Liver (tissue), 8 donors: ENCODE measurements at regions not wholly inside any gene's neighbourhood (a gene's known extent, or its start where the extent isn't known, plus 50 kb on each side); places are given as distances from the start of the nearest gene placed in this dataset.

Experiments used
- DNase-seq: peaks from one replicate; pipeline ENCODE4 v3.0.0-alpha.2; 2017; ENCODE audit warnings: low spot score
- H3K27ac ChIP-seq, 2 donors: one replicate each; pipeline ENCODE4 v1.7.0; 2013; ENCODE audit warnings: inconsistent platforms in 2 of 2, low read length in 2 of 2, control low read depth in 1 of 2, low read depth in 1 of 2, mild to moderate bottlenecking in 1 of 2
- H3K27me3 ChIP-seq, 4 donors: one replicate each; pipeline versions ENCODE4 v1.6.1 to v1.7.0; 2013; ENCODE audit warnings: low read length in 3 of 4, inconsistent platforms in 1 of 4, mild to moderate bottlenecking in 1 of 4, moderate library complexity in 1 of 4; ENCODE audit not compliant: control insufficient read depth in 4 of 4, insufficient read depth in 4 of 4
- H3K36me3 ChIP-seq, 4 donors: one replicate each; pipeline versions ENCODE4 v1.6.1 to v1.7.0; 2013; ENCODE audit warnings: low read length in 3 of 4, mild to moderate bottlenecking in 3 of 4, low read depth in 1 of 4, moderate library complexity in 1 of 4; ENCODE audit not compliant: control insufficient read depth in 4 of 4, insufficient read depth in 3 of 4
- H3K4me1 ChIP-seq, 4 donors: one replicate each; pipeline versions ENCODE4 v1.6.1 to v1.7.0; 2013; ENCODE audit warnings: low read length in 3 of 4, mild to moderate bottlenecking in 3 of 4, moderate library complexity in 1 of 4; ENCODE audit not compliant: control insufficient read depth in 4 of 4, insufficient read depth in 4 of 4
- H3K4me3 ChIP-seq, 3 donors: one replicate each; pipeline versions ENCODE4 v1.6.1 to v1.7.0; 2013; ENCODE audit warnings: low read length in 3 of 3, control low read depth in 1 of 3, low read depth in 1 of 3, mild to moderate bottlenecking in 1 of 3
- H3K9ac ChIP-seq, 2 donors: one replicate each; pipeline ENCODE4 v1.7.0; 2013; ENCODE audit warnings: low read length in 2 of 2, mild to moderate bottlenecking in 2 of 2, moderate library complexity in 2 of 2, control low read depth in 1 of 2, low read depth in 1 of 2
- H3K9me3 ChIP-seq, 4 donors: one replicate each; pipeline versions ENCODE4 v1.6.1 to v1.7.0; 2013; ENCODE audit warnings: low read length in 3 of 4; ENCODE audit not compliant: control insufficient read depth in 4 of 4
- EGR1 ChIP-seq, 2 donors: IDR thresholded peaks; 2 replicates each; pipeline ENCODE4 v1.6.1; 2016 to 2018; ENCODE audit warnings: antibody characterized with exemption in 2 of 2, low read depth in 2 of 2
- FOXA1 ChIP-seq: IDR thresholded peaks from 2 replicates; pipeline ENCODE4 v1.6.1; 2016; ENCODE audit warnings: antibody characterized with exemption
- FOXA2 ChIP-seq: IDR thresholded peaks from 2 replicates; pipeline ENCODE4 v1.6.1; 2016; ENCODE audit warnings: antibody characterized with exemption
- GABPA ChIP-seq, 2 donors: IDR thresholded peaks in 1 of 2; conservative IDR thresholded peaks in 1 of 2; 2 replicates each; pipeline ENCODE4 v1.6.1; 2016; ENCODE audit warnings: antibody characterized with exemption in 2 of 2, mild to moderate bottlenecking in 1 of 2, moderate library complexity in 1 of 2
- HNF4A ChIP-seq, 2 donors: conservative IDR thresholded peaks; 2 replicates each; pipeline ENCODE4 v1.6.1; 2016; ENCODE audit warnings: antibody characterized with exemption in 2 of 2, mild to moderate bottlenecking in 2 of 2
- HNF4G ChIP-seq: IDR thresholded peaks from 2 replicates; pipeline ENCODE4 v1.6.1; 2016; ENCODE audit warnings: antibody characterized with exemption
- JUND ChIP-seq, 2 donors: IDR thresholded peaks; 2 replicates each; pipeline ENCODE4 v1.6.1; 2016; ENCODE audit warnings: antibody characterized with exemption in 2 of 2
- NR2F2 ChIP-seq: IDR thresholded peaks from 2 replicates; pipeline ENCODE4 v1.6.1; 2016; ENCODE audit warnings: antibody characterized with exemption
- RAD21 ChIP-seq, 2 donors: IDR thresholded peaks; 2 replicates each; pipeline ENCODE4 v1.6.1; 2016; ENCODE audit warnings: antibody characterized with exemption in 2 of 2, mild to moderate bottlenecking in 2 of 2
- RXRA ChIP-seq, 2 donors: IDR thresholded peaks; 2 replicates each; pipeline ENCODE4 v1.6.1; 2017 to 2018; ENCODE audit warnings: antibody characterized with exemption in 2 of 2, mild to moderate bottlenecking in 1 of 2
- SP1 ChIP-seq: IDR thresholded peaks from 2 replicates; pipeline ENCODE4 v1.6.1; 2018; ENCODE audit warnings: antibody characterized with exemption, mild to moderate bottlenecking
- TAF1 ChIP-seq: conservative IDR thresholded peaks from 2 replicates; pipeline ENCODE4 v1.6.1; 2016; ENCODE audit warnings: antibody characterized with exemption, mild to moderate bottlenecking
- YY1 ChIP-seq: IDR thresholded peaks from 2 replicates; pipeline ENCODE4 v1.6.1; 2016; ENCODE audit warnings: antibody characterized with exemption, mild to moderate bottlenecking
- WGBS: extraction: QIAGEN DNeasy Blood & Tissue Kit; methylation state at CpG from one replicate; pipeline ENCODE4 v1.1.7; 2013; 5-methylcytosine and 5-hydroxymethylcytosine counted together
- TF ChIP-seq, protein P1 (sequence below): fragments of 150-350 bp; IDR thresholded peaks from 2 replicates; pipeline ENCODE4 v1.5.1; 2017; ENCODE audit warnings: improper control_type of control experiment, low read depth, low read length; ENCODE audit not compliant: missing input control
- TF ChIP-seq, protein P2 (sequence below): IDR thresholded peaks from 2 replicates; pipeline ENCODE4 v1.6.1; 2016; ENCODE audit warnings: antibody characterized with exemption
- TF ChIP-seq, protein P3 (sequence below): IDR thresholded peaks from 2 replicates; pipeline ENCODE4 v1.6.1; 2016; ENCODE audit warnings: antibody characterized with exemption
- TF ChIP-seq, protein P4 (sequence below): IDR thresholded peaks from 2 replicates; pipeline ENCODE4 v1.6.1; 2016; ENCODE audit warnings: antibody characterized with exemption
- TF ChIP-seq, protein P5 (sequence below): IDR thresholded peaks from 2 replicates; pipeline ENCODE4 v1.6.1; 2016; ENCODE audit warnings: antibody characterized with exemption, mild to moderate bottlenecking
- donor health status: healthy.
- donor health status: healthy.
- donor health status: healthy.
- donor health status: healthy.
- donor health status: healthy.

DNA sequence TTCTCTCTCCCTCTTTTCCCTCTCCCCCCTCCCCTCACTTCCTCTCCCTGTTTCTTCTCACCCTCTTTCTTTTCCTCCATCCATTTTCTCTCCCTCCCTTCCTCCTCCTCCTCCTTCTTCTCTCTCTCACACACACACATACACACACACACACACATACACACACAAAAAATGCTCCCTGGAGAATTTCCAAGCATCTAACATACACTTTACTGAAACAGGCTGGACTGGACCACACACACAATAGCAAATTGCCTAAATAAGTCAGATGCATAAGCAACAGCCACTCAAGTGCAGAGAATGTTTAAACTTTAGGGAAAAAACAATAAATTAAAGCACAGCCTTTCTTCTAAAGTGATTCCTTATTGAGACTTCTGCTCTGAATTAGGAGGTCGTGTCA is 267.7 kb downstream of the FGFR2 start:
- Histone ChIP-seq H3K27ac (no peak overlapping the region), H3K9ac (no peak overlapping the region), H3K4me3 (no peak overlapping the region), H3K4me1 (no peaks in the 10 kb centered on the region), H3K27me3 (no peaks in the 10 kb centered on the region), H3K36me3 (no peaks in the 10 kb centered on the region), H3K9me3 (no peaks in the 10 kb centered on the region)
- TF ChIP-seq EGR1 (IDR thresholded peaks at IDR 0.05; ENCODE audit: low read depth in 2 of 2) (no peak), FOXA1 (no peak), YY1 (no peak), FOXA2 (no peak), HNF4G (no peak)
- TF ChIP-seq, protein P1, sequence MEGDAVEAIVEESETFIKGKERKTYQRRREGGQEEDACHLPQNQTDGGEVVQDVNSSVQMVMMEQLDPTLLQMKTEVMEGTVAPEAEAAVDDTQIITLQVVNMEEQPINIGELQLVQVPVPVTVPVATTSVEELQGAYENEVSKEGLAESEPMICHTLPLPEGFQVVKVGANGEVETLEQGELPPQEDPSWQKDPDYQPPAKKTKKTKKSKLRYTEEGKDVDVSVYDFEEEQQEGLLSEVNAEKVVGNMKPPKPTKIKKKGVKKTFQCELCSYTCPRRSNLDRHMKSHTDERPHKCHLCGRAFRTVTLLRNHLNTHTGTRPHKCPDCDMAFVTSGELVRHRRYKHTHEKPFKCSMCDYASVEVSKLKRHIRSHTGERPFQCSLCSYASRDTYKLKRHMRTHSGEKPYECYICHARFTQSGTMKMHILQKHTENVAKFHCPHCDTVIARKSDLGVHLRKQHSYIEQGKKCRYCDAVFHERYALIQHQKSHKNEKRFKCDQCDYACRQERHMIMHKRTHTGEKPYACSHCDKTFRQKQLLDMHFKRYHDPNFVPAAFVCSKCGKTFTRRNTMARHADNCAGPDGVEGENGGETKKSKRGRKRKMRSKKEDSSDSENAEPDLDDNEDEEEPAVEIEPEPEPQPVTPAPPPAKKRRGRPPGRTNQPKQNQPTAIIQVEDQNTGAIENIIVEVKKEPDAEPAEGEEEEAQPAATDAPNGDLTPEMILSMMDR: no peak
- 76% methylated on average over 1 of the region's 1 CpG for WGBS
- DNase-seq: no peak

DNA sequence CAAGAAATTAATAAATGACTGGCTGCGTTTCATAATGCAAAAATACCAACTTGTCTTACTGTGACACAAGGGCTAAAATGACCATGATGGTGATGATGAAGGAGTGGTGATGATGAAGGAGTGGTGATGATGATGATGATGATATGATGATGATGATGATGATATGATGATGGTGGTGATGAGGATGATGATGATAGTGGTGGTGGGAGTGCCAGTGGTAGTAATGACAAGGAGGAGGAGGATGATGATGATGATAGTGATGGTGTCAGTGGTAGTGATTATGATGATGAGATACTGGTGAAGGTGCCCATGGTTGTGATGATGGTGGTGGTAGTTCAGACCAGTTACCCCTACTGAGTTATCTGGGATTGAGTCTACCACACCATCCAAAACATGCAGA is 265.9 kb downstream of the FGFR2 start:
- 85% methylated on average over 1 of the region's 1 CpG for WGBS
- Histone ChIP-seq H3K9ac (no peak overlapping the region), H3K9me3 (no peaks in the 10 kb centered on the region), H3K27ac (no peak overlapping the region), H3K36me3 (no peaks in the 10 kb centered on the region), H3K4me1 (no peaks in the 10 kb centered on the region), H3K27me3 (no peaks in the 10 kb centered on the region), H3K4me3 (no peak overlapping the region)
- TF ChIP-seq TAF1 (no peak), FOXA1 (no peak), JUND (IDR thresholded peaks at IDR 0.05) (no peak), RXRA (IDR thresholded peaks at IDR 0.05) (no peak)
- TF ChIP-seq, protein P2, sequence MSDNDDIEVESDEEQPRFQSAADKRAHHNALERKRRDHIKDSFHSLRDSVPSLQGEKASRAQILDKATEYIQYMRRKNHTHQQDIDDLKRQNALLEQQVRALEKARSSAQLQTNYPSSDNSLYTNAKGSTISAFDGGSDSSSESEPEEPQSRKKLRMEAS: no peak
- no peak for DNase-seq

DNA sequence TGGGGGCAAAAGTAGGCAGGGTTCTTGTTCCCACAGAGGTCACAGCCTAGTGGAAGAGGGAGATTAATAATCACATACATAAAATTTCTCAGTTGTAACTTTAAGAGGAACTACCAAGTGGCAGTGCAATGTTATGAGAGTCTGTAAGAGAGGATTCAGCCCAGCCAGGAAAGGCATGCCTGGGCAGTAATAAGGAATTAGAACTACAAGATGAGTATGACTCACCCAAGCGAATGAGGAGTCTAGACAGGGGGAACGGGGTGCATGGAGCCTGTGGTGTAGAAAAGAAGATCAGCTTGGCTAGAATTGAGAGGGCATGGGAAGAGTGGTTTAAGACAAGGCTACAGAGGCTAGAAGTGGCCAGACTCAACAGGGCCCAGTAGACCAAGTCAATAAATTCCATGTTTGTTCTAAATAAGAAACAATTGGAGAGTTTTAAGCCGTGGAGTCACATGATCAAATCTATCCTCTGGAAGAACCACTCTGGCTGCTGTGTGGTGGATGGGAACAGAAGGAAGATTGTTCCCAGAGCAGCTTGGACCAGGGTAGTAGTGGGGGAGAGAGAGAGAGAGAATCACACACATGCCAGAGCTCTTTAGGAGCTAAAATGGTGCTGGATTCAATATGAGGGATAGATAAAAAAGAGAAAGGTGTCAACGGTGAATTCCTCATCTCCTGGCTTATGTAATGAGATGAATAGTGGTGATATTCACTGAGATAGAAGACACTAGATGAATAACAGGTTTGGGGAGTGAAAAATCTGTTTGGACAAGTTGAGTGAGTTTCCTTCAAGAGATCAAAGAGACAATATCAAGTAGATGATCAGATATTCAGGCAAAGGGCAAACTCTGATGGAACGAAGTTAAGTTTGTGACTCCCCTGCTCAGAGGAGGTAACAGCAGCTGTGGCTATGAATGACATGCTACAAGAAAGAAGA is 265.1 kb downstream of the FGFR2 start:
- H3K36me3 ChIP-seq: no peaks in the 10 kb centered on the region
- H3K4me3 ChIP-seq: no peak overlapping the region
- TF ChIP-seq JUND (IDR thresholded peaks at IDR 0.05): no peak
- TF ChIP-seq RAD21 (IDR thresholded peaks at IDR 0.05): no peak
- TF ChIP-seq, protein P3, sequence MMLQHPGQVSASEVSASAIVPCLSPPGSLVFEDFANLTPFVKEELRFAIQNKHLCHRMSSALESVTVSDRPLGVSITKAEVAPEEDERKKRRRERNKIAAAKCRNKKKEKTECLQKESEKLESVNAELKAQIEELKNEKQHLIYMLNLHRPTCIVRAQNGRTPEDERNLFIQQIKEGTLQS: no peak
- TF ChIP-seq FOXA2: no peak
- no peak for TF ChIP-seq HNF4G
- TF ChIP-seq NR2F2: no peak
- TF ChIP-seq, protein P2: no peak
- no peak for TF ChIP-seq HNF4A (conservative IDR thresholded peaks at IDR 0.05)
- TF ChIP-seq, protein P4, sequence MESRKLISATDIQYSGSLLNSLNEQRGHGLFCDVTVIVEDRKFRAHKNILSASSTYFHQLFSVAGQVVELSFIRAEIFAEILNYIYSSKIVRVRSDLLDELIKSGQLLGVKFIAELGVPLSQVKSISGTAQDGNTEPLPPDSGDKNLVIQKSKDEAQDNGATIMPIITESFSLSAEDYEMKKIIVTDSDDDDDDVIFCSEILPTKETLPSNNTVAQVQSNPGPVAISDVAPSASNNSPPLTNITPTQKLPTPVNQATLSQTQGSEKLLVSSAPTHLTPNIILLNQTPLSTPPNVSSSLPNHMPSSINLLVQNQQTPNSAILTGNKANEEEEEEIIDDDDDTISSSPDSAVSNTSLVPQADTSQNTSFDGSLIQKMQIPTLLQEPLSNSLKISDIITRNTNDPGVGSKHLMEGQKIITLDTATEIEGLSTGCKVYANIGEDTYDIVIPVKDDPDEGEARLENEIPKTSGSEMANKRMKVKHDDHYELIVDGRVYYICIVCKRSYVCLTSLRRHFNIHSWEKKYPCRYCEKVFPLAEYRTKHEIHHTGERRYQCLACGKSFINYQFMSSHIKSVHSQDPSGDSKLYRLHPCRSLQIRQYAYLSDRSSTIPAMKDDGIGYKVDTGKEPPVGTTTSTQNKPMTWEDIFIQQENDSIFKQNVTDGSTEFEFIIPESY: no peak
- TF ChIP-seq GABPA (IDR thresholded peaks at IDR 0.05 in 1 of 2, conservative IDR thresholded peaks at IDR 0.05 in 1 of 2): no peak
- TF ChIP-seq SP1: no peak
- TF ChIP-seq EGR1 (IDR thresholded peaks at IDR 0.05; ENCODE audit: low read depth in 2 of 2): no peak
- TF ChIP-seq RXRA (IDR thresholded peaks at IDR 0.05): no peak
- no peak for TF ChIP-seq FOXA1
- no peak for TF ChIP-seq YY1
- TF ChIP-seq, protein P5, sequence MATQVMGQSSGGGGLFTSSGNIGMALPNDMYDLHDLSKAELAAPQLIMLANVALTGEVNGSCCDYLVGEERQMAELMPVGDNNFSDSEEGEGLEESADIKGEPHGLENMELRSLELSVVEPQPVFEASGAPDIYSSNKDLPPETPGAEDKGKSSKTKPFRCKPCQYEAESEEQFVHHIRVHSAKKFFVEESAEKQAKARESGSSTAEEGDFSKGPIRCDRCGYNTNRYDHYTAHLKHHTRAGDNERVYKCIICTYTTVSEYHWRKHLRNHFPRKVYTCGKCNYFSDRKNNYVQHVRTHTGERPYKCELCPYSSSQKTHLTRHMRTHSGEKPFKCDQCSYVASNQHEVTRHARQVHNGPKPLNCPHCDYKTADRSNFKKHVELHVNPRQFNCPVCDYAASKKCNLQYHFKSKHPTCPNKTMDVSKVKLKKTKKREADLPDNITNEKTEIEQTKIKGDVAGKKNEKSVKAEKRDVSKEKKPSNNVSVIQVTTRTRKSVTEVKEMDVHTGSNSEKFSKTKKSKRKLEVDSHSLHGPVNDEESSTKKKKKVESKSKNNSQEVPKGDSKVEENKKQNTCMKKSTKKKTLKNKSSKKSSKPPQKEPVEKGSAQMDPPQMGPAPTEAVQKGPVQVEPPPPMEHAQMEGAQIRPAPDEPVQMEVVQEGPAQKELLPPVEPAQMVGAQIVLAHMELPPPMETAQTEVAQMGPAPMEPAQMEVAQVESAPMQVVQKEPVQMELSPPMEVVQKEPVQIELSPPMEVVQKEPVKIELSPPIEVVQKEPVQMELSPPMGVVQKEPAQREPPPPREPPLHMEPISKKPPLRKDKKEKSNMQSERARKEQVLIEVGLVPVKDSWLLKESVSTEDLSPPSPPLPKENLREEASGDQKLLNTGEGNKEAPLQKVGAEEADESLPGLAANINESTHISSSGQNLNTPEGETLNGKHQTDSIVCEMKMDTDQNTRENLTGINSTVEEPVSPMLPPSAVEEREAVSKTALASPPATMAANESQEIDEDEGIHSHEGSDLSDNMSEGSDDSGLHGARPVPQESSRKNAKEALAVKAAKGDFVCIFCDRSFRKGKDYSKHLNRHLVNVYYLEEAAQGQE: no peak
- H3K9ac ChIP-seq: no peak overlapping the region
- no peak for DNase-seq
- no peaks in the 10 kb centered on the region for H3K9me3 ChIP-seq
- no peak overlapping the region for H3K27ac ChIP-seq
- no peaks in the 10 kb centered on the region for H3K4me1 ChIP-seq
- H3K27me3 ChIP-seq: no peaks in the 10 kb centered on the region
- 83% methylated on average over 5 of the region's 5 CpGs for WGBS
